SK-N-SH treated with all-trans-retinoic acid at 6 μM for 48 hours (cell line): ENCODE measurements at regions not wholly inside any gene's neighbourhood (a gene's known extent, or its start where the extent isn't known, plus 50 kb on each side); places are given as distances from the start of the nearest gene placed in this dataset.

Experiments used
- ATAC-seq: fragments of 200-7000 bp; cut with Tn5 transposase; 3 replicates; pipeline ENCODE4 v1.9.1; 2020; ENCODE audit warnings: mild to moderate bottlenecking, moderate library complexity
- BACH2 ChIP-seq: fragments of 250-450 bp; sonication (Bioruptor Pico); IDR thresholded peaks from 2 replicates; pipeline ENCODE4 v1.9.0; 2021; ENCODE audit warnings: mild to moderate bottlenecking, borderline replicate concordance
- CREB5 ChIP-seq: fragments of 250-450 bp; sonication (Bioruptor Pico); IDR thresholded peaks from 2 replicates; pipeline ENCODE4 v1.5.1; 2020; ENCODE audit warnings: low read depth, mild to moderate bottlenecking, moderate library complexity
- CSDC2 ChIP-seq: fragments of 250-450 bp; sonication (Bioruptor Pico); IDR thresholded peaks from 2 replicates; pipeline ENCODE4 v1.5.0; 2020; ENCODE audit warnings: mild to moderate bottlenecking, moderate library complexity
- CSRNP3 ChIP-seq: fragments of 250-450 bp; sonication (Bioruptor Pico); IDR thresholded peaks from 2 replicates; pipeline ENCODE4 v1.5.1; 2021; ENCODE audit warnings: mild to moderate bottlenecking, moderate library complexity
- ESRRG ChIP-seq: fragments of 250-450 bp; sonication (Bioruptor Pico); IDR thresholded peaks from 2 replicates; pipeline ENCODE4 v1.6.1; 2021; ENCODE audit warnings: mild to moderate bottlenecking
- GLIS3 ChIP-seq: fragments of 250-450 bp; sonication (Bioruptor Pico); IDR thresholded peaks from 2 replicates; pipeline ENCODE4 v1.5.0; 2020; ENCODE audit warnings: mild to moderate bottlenecking, moderate library complexity
- ISL1 ChIP-seq: fragments of 250-450 bp; sonication (Bioruptor Pico); IDR thresholded peaks from 2 replicates; pipeline ENCODE4 v2.1.2; 2022; ENCODE audit warnings: mild to moderate bottlenecking, moderate library complexity
- OSR1 ChIP-seq: fragments of 250-450 bp; sonication (Bioruptor Pico); IDR thresholded peaks from 2 replicates; pipeline ENCODE4 v1.8.0; 2022; ENCODE audit warnings: moderate library complexity, mild to moderate bottlenecking, inconsistent platforms
- PATZ1 ChIP-seq: fragments of 250-450 bp; sonication (Bioruptor Pico); IDR thresholded peaks from 2 replicates; pipeline ENCODE4 v1.8.0; 2020; ENCODE audit warnings: mild to moderate bottlenecking, moderate library complexity, borderline replicate concordance
- POU6F1 ChIP-seq: fragments of 250-450 bp; sonication (Bioruptor Pico); IDR thresholded peaks from 2 replicates; pipeline ENCODE4 v1.8.0; 2021; ENCODE audit warnings: low read depth, mild to moderate bottlenecking, moderate library complexity, borderline replicate concordance
- PPARA ChIP-seq: fragments of 250-450 bp; sonication (Bioruptor Pico); IDR thresholded peaks from 2 replicates; pipeline ENCODE4 v1.5.0; 2020; ENCODE audit warnings: mild to moderate bottlenecking, borderline replicate concordance
- RARB ChIP-seq: fragments of 250-450 bp; sonication (Bioruptor Pico); IDR thresholded peaks from 2 replicates; pipeline ENCODE4 v1.8.0; 2021; ENCODE audit warnings: mild to moderate bottlenecking, moderate library complexity
- SNAI2 ChIP-seq: fragments of 250-450 bp; sonication (Bioruptor Pico); IDR thresholded peaks from 2 replicates; pipeline ENCODE4 v1.5.0; 2020; ENCODE audit warnings: mild to moderate bottlenecking, moderate library complexity
- TCF4 ChIP-seq: fragments of 250-450 bp; sonication (Bioruptor Pico); IDR thresholded peaks from 2 replicates; pipeline ENCODE4 v1.8.0; 2021; ENCODE audit warnings: mild to moderate bottlenecking, moderate library complexity, borderline replicate concordance
- TOX ChIP-seq: fragments of 250-450 bp; sonication (Bioruptor Pico); IDR thresholded peaks from 2 replicates; pipeline ENCODE4 v1.8.0; 2021; ENCODE audit warnings: mild to moderate bottlenecking, moderate library complexity, borderline replicate concordance
- TSHZ2 ChIP-seq: fragments of 250-450 bp; sonication (Bioruptor Pico); IDR thresholded peaks from 2 replicates; pipeline ENCODE4 v1.5.0; 2020; ENCODE audit warnings: mild to moderate bottlenecking, moderate library complexity
- ZC3H10 ChIP-seq: fragments of 250-450 bp; sonication (Bioruptor Pico); IDR thresholded peaks from 2 replicates; pipeline ENCODE4 v1.5.1; 2021; ENCODE audit warnings: mild to moderate bottlenecking, moderate library complexity
- ZFP3 ChIP-seq: fragments of 250-450 bp; sonication (Bioruptor Pico); IDR thresholded peaks from 2 replicates; pipeline ENCODE4 v1.5.0; 2020; ENCODE audit warnings: mild to moderate bottlenecking, moderate library complexity
- ZNF565 ChIP-seq: fragments of 450-650 bp; formaldehyde crosslinking; conservative IDR thresholded peaks from 2 replicates; pipeline ENCODE4 v1.5.0; 2020; ENCODE audit warnings: low read depth, mild to moderate bottlenecking, moderate library complexity
- ZNF70 ChIP-seq: fragments of 450-650 bp; formaldehyde crosslinking; IDR thresholded peaks from 2 replicates; pipeline ENCODE4 v1.5.0; 2020; ENCODE audit warnings: mild to moderate bottlenecking, moderate library complexity
- ZNF8 ChIP-seq: fragments of 450-650 bp; formaldehyde crosslinking; IDR thresholded peaks from 2 replicates; pipeline ENCODE4 v1.5.0; 2020; ENCODE audit warnings: mild to moderate bottlenecking, moderate library complexity

- TF ChIP-seq PATZ1 (CRISPR knock-in tag) (no peak), ZNF565 (no peak), CSRNP3 (CRISPR knock-in tag) (no peak), CREB5 (CRISPR knock-in tag) (no peak), ZNF70 (CRISPR knock-in tag) (no peak), PPARA (no peak), ISL1 (CRISPR knock-in tag) (no peak), ESRRG (CRISPR knock-in tag) (no peak), OSR1 (no peak)
- TF ChIP-seq, all 23 proteins: peak for 0
- no peak for ATAC-seq
Observed at GRCh38 chr7:52283335-52283734, 752.1 kb upstream of the POM121L12 start.

GRCh38 chr7:52273685-52274610 lies 761.5 kb upstream of the POM121L12 start:
- TF ChIP-seq TCF4, result no peak
- TF ChIP-seq ZNF70 (CRISPR knock-in tag), result no peak
- no peak for TF ChIP-seq ZNF8 (CRISPR knock-in tag)
- no peak for TF ChIP-seq TSHZ2
- no peak for TF ChIP-seq OSR1
- TF ChIP-seq GLIS3 (CRISPR knock-in tag), result no peak
- TF ChIP-seq SNAI2 (CRISPR knock-in tag), result no peak
- ATAC-seq, result no peak

GRCh38 chr7:52271703-52272102 lies 763.7 kb upstream of the POM121L12 start:
- TF ChIP-seq CREB5 (CRISPR knock-in tag), result no peak
- no peak for TF ChIP-seq BACH2 (CRISPR knock-in tag)
- TF ChIP-seq CSDC2 (CRISPR knock-in tag), result no peak
- TF ChIP-seq ZNF8 (CRISPR knock-in tag), result no peak
- no peak for TF ChIP-seq TOX (CRISPR knock-in tag)
- TF ChIP-seq CSRNP3 (CRISPR knock-in tag), result no peak
- no peak for TF ChIP-seq ZFP3 (CRISPR knock-in tag)
- TF ChIP-seq OSR1, result no peak
- no peak for TF ChIP-seq ESRRG (CRISPR knock-in tag)
- no peak for TF ChIP-seq PPARA
- TF ChIP-seq RARB (CRISPR knock-in tag), result no peak
- TF ChIP-seq POU6F1 (CRISPR knock-in tag), result no peak
- no peak for TF ChIP-seq GLIS3 (CRISPR knock-in tag)
- no peak for TF ChIP-seq TSHZ2
- no peak for TF ChIP-seq TCF4
- no peak for TF ChIP-seq SNAI2 (CRISPR knock-in tag)
- no peak for TF ChIP-seq ZNF70 (CRISPR knock-in tag)
- TF ChIP-seq ZC3H10 (CRISPR knock-in tag), result no peak
- no peak for ATAC-seq
